ENCODE measurements at regions not wholly inside any gene's neighbourhood (a gene's known extent, or its start where the extent isn't known, plus 50 kb on each side); places are given as distances from the start of the nearest gene placed in this dataset.

GRCh38 chr10:6654571-6654970, 74.5 kb upstream of the PRKCQ start:
- Histone ChIP-seq H3K9me3 (ENCODE audit: control extremely low read depth in 1 of 5, control insufficient read depth in 4 of 5, insufficient read depth in 2 of 5, low read depth in 1 of 5, low read length in 4 of 5) (no peaks in the 10 kb centered on the region), H3K27ac (ENCODE audit: insufficient read depth in 1 of 2, low read depth in 1 of 2, low read length in 2 of 2, poor library complexity in 1 of 2, severe bottlenecking in 2 of 2) (no peak overlapping the region), H3K4me1 (ENCODE audit: control extremely low read depth in 1 of 4, control insufficient read depth in 4 of 4, insufficient read depth in 4 of 4, low read length in 3 of 4) (peaks cover 0 to 4% (median under 1%) of the 10 kb centered on the region in 4 experiments), H3K27me3 (replicated peaks in 2 of 5; ENCODE audit: control insufficient read depth in 4 of 5, insufficient read depth in 5 of 5, low read length in 4 of 5) (no peaks in the 10 kb centered on the region), H3K36me3 (ENCODE audit: control insufficient read depth in 4 of 4, insufficient read depth in 4 of 4, low read length in 3 of 4) (no peaks in the 10 kb centered on the region), H3K4me3 (ENCODE audit: control insufficient read depth in 1 of 7, extremely low read depth in 1 of 7, insufficient read depth in 4 of 7, low read depth in 2 of 7, low read length in 6 of 7) (no peak overlapping the region)
- ChIA-PET POLR2A (interaction anchor here (0.8 kb wide), 1 partner anchor 9 kb away, joined by 3 read pairs; no protein-coding TSS in a partner anchor), CTCF (no interaction called here)
- 49% methylated on average over 2 of the region's 2 CpGs for WGBS (ENCODE audit: insufficient coverage)
- peak in 2 of 3 donors; percentile 33 to 43 for DNase-seq

- ChIA-PET POLR2A (interaction anchor here (0.6 kb wide), 1 partner anchor 12 kb away, joined by 3 read pairs; no protein-coding TSS in a partner anchor), CTCF (no interaction called here)
- H3K27ac ChIP-seq (ENCODE audit: insufficient read depth in 1 of 2, low read depth in 1 of 2, low read length in 2 of 2, poor library complexity in 1 of 2, severe bottlenecking in 2 of 2): no peak overlapping the region
- 100% methylated on average over 5 of the region's 6 CpGs for WGBS (ENCODE audit: insufficient coverage)
- peaks cover 0 to 3% (median 0%) of the 10 kb centered on the region in 5 experiments for H3K9me3 ChIP-seq (ENCODE audit: control extremely low read depth in 1 of 5, control insufficient read depth in 4 of 5, insufficient read depth in 2 of 5, low read depth in 1 of 5, low read length in 4 of 5)
- no peak for DNase-seq
- H3K36me3 ChIP-seq (ENCODE audit: control insufficient read depth in 4 of 4, insufficient read depth in 4 of 4, low read length in 3 of 4): no peaks in the 10 kb centered on the region
- H3K4me1 ChIP-seq (ENCODE audit: control extremely low read depth in 1 of 4, control insufficient read depth in 4 of 4, insufficient read depth in 4 of 4, low read length in 3 of 4): peaks cover 0 to 12% (median 5%) of the 10 kb centered on the region in 4 experiments
- H3K27me3 ChIP-seq (replicated peaks in 2 of 5; ENCODE audit: control insufficient read depth in 4 of 5, insufficient read depth in 5 of 5, low read length in 4 of 5): no peaks in the 10 kb centered on the region
- no peak overlapping the region for H3K4me3 ChIP-seq (ENCODE audit: control insufficient read depth in 1 of 7, extremely low read depth in 1 of 7, insufficient read depth in 4 of 7, low read depth in 2 of 7, low read length in 6 of 7)
Observed at GRCh38 chr10:6650586-6650985, 70.5 kb upstream of the PRKCQ start.

- ChIA-PET POLR2A (no interaction called here), CTCF (interaction anchor here (0.7 to 1.6 kb wide), 2 partner anchors 8 to 204 kb away, joined by 3 to 7 read pairs; no protein-coding TSS in a partner anchor)
- H3K4me1 ChIP-seq (ENCODE audit: control extremely low read depth in 1 of 4, control insufficient read depth in 4 of 4, insufficient read depth in 4 of 4, low read length in 3 of 4): peaks cover 0 to 13% (median 5%) of the 10 kb centered on the region in 4 experiments
- no peaks in the 10 kb centered on the region for H3K27me3 ChIP-seq (replicated peaks in 2 of 5; ENCODE audit: control insufficient read depth in 4 of 5, insufficient read depth in 5 of 5, low read length in 4 of 5)
- H3K36me3 ChIP-seq (ENCODE audit: control insufficient read depth in 4 of 4, insufficient read depth in 4 of 4, low read length in 3 of 4): no peaks in the 10 kb centered on the region
- H3K9me3 ChIP-seq (ENCODE audit: control extremely low read depth in 1 of 5, control insufficient read depth in 4 of 5, insufficient read depth in 2 of 5, low read depth in 1 of 5, low read length in 4 of 5): peaks cover 0 to 3% (median 0%) of the 10 kb centered on the region in 5 experiments
- H3K4me3 ChIP-seq (ENCODE audit: control insufficient read depth in 1 of 7, extremely low read depth in 1 of 7, insufficient read depth in 4 of 7, low read depth in 2 of 7, low read length in 6 of 7): no peak overlapping the region
- WGBS (ENCODE audit: insufficient coverage): 100% methylated on average over 4 of the region's 6 CpGs
- H3K27ac ChIP-seq (ENCODE audit: insufficient read depth in 1 of 2, low read depth in 1 of 2, low read length in 2 of 2, poor library complexity in 1 of 2, severe bottlenecking in 2 of 2): no peak overlapping the region
- no peak for DNase-seq
Observed at GRCh38 chr10:6649903-6650302, 69.8 kb upstream of the PRKCQ start.

GRCh38 chr10:6648894-6649720, 69.0 kb upstream of the PRKCQ start:
- no peak overlapping the region for H3K4me3 ChIP-seq (ENCODE audit: control insufficient read depth in 1 of 7, extremely low read depth in 1 of 7, insufficient read depth in 4 of 7, low read depth in 2 of 7, low read length in 6 of 7)
- POLR2A ChIA-PET: no interaction called here
- no peaks in the 10 kb centered on the region for H3K36me3 ChIP-seq (ENCODE audit: control insufficient read depth in 4 of 4, insufficient read depth in 4 of 4, low read length in 3 of 4)
- no peaks in the 10 kb centered on the region for H3K27me3 ChIP-seq (replicated peaks in 2 of 5; ENCODE audit: control insufficient read depth in 4 of 5, insufficient read depth in 5 of 5, low read length in 4 of 5)
- H3K27ac ChIP-seq (ENCODE audit: insufficient read depth in 1 of 2, low read depth in 1 of 2, low read length in 2 of 2, poor library complexity in 1 of 2, severe bottlenecking in 2 of 2): no peak overlapping the region
- peaks cover 0 to 19% (median 7%) of the 10 kb centered on the region in 4 experiments for H3K4me1 ChIP-seq (ENCODE audit: control extremely low read depth in 1 of 4, control insufficient read depth in 4 of 4, insufficient read depth in 4 of 4, low read length in 3 of 4)
- 92% methylated on average over 5 of the region's 8 CpGs for WGBS (ENCODE audit: insufficient coverage)
- no peak for DNase-seq
- peaks cover 0 to 3% (median 0%) of the 10 kb centered on the region in 5 experiments for H3K9me3 ChIP-seq (ENCODE audit: control extremely low read depth in 1 of 5, control insufficient read depth in 4 of 5, insufficient read depth in 2 of 5, low read depth in 1 of 5, low read length in 4 of 5)
- CTCF ChIA-PET: interaction anchor here (0.7 to 2.5 kb wide), 6 partner anchors 8 to 203 kb away, joined by 3 to 11 read pairs (median 4); no protein-coding TSS in a partner anchor

- Histone ChIP-seq H3K27me3 (replicated peaks in 2 of 5; ENCODE audit: control insufficient read depth in 4 of 5, insufficient read depth in 5 of 5, low read length in 4 of 5) (no peaks in the 10 kb centered on the region), H3K4me1 (ENCODE audit: control extremely low read depth in 1 of 4, control insufficient read depth in 4 of 4, insufficient read depth in 4 of 4, low read length in 3 of 4) (peaks cover 4 to 30% (median 17%) of the 10 kb centered on the region in 4 experiments), H3K36me3 (ENCODE audit: control insufficient read depth in 4 of 4, insufficient read depth in 4 of 4, low read length in 3 of 4) (no peaks in the 10 kb centered on the region), H3K9me3 (ENCODE audit: control extremely low read depth in 1 of 5, control insufficient read depth in 4 of 5, insufficient read depth in 2 of 5, low read depth in 1 of 5, low read length in 4 of 5) (peaks cover 0 to 3% (median 0%) of the 10 kb centered on the region in 5 experiments), H3K27ac (ENCODE audit: insufficient read depth in 1 of 2, low read depth in 1 of 2, low read length in 2 of 2, poor library complexity in 1 of 2, severe bottlenecking in 2 of 2) (no peak overlapping the region), H3K4me3 (ENCODE audit: control insufficient read depth in 1 of 7, extremely low read depth in 1 of 7, insufficient read depth in 4 of 7, low read depth in 2 of 7, low read length in 6 of 7) (peak overlapping the region in 1 of 7 experiments; percentile 3)
- ChIA-PET POLR2A (no interaction called here), CTCF (interaction anchor here (0.5 to 2.5 kb wide), 15 partner anchors 9 to 202 kb away, joined by 3 to 11 read pairs (median 3); partner anchors contain the start of gene PRKCQ)
- 55% methylated on average over 11 of the region's 13 CpGs for WGBS (ENCODE audit: insufficient coverage)
- DNase-seq: peak; percentile 60 to 68 (median 63)
Observed at GRCh38 chr10:6647811-6648526, 67.9 kb upstream of the PRKCQ start.

GRCh38 chr10:6643962-6644361, 63.9 kb upstream of the PRKCQ start:
- WGBS (ENCODE audit: insufficient coverage): no CpG with 5 or more reads among the region's 3 CpGs

More at GRCh38 chr10:6643962-6644361, 63.9 kb upstream of the PRKCQ start:
- H3K27me3 ChIP-seq (replicated peaks in 2 of 5; ENCODE audit: control insufficient read depth in 4 of 5, insufficient read depth in 5 of 5, low read length in 4 of 5): no peaks in the 10 kb centered on the region
- DNase-seq: peak in 2 of 3 donors; percentile 36 to 61
- H3K9me3 ChIP-seq (ENCODE audit: control extremely low read depth in 1 of 5, control insufficient read depth in 4 of 5, insufficient read depth in 2 of 5, low read depth in 1 of 5, low read length in 4 of 5): peaks cover 0 to 3% (median 0%) of the 10 kb centered on the region in 5 experiments
- peak overlapping the region in 1 of 2 experiments; percentile 35 for H3K27ac ChIP-seq (ENCODE audit: insufficient read depth in 1 of 2, low read depth in 1 of 2, low read length in 2 of 2, poor library complexity in 1 of 2, severe bottlenecking in 2 of 2)
- ChIA-PET POLR2A (no interaction called here), CTCF (interaction anchor here (0.7 to 3.7 kb wide), 8 partner anchors 9 to 201 kb away, joined by 3 to 12 read pairs (median 4); no protein-coding TSS in a partner anchor)
- H3K36me3 ChIP-seq (ENCODE audit: control insufficient read depth in 4 of 4, insufficient read depth in 4 of 4, low read length in 3 of 4): no peaks in the 10 kb centered on the region
- peak overlapping the region in 2 of 7 experiments; percentile 5 to 9 for H3K4me3 ChIP-seq (ENCODE audit: control insufficient read depth in 1 of 7, extremely low read depth in 1 of 7, insufficient read depth in 4 of 7, low read depth in 2 of 7, low read length in 6 of 7)
- peaks cover 4 to 37% (median 23%) of the 10 kb centered on the region in 4 experiments for H3K4me1 ChIP-seq (ENCODE audit: control extremely low read depth in 1 of 4, control insufficient read depth in 4 of 4, insufficient read depth in 4 of 4, low read length in 3 of 4)

Data from common myeloid progenitor, CD34-positive (primary cell).